ENCODE measurements at regions not wholly inside any gene's neighbourhood (a gene's known extent, or its start where the extent isn't known, plus 50 kb on each side); places are given as distances from the start of the nearest gene placed in this dataset.

DNA sequence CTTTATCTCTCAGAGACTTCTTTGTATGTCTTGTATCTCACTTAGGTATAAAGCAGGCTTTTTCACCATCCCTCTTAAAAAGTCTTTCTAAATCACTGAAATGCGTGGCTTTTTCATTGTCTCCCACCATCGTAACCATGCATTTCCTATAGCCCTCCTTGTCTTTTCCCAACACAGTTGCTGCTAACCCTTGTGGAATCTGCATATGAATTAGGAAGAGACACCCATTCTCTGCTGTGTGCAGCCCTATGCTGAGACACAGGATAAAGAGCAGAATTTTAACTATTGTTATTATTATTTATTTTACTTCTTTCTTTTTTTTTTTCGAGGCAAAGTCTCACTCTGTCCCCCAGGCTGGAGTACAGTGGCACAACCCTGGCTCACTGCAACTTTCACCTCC, 804.3 kb upstream of the COBL start:
- WGBS, 2 experiments (ENCODE audit: extremely low coverage in 1 of 2, insufficient coverage in 1 of 2, insufficient read length in 1 of 2, insufficient replicate concordance in 2 of 2, low coverage in 1 of 2, low lambda C conversion rate in 2 of 2, missing lambda C conversion rate in 1 of 2) = 0% methylated on average over 3 of the region's 3 CpGs; no CpG with 5 or more reads in 1 of the 2 experiments
- H3K79me2 ChIP-seq (ENCODE audit: control insufficient read depth in 1 of 2, insufficient read depth in 2 of 2, low read length in 2 of 2) = no peaks in the 10 kb centered on the region
- H3K23me2 ChIP-seq (ENCODE audit: low read depth, low read length) = no peaks in the 10 kb centered on the region; the same call in 1 of the 2 replicates
- POLR2A ChIA-PET (ENCODE audit: partially characterized antibody) = interaction anchor here (0.8 kb wide), 1 partner anchor 36 kb away, joined by 3 read pairs; no protein-coding TSS in a partner anchor
- no peak overlapping the region for H2AFZ ChIP-seq (ENCODE audit: low read length)
- no peaks in the 10 kb centered on the region for H4K20me1 ChIP-seq (replicated peaks in 1 of 2; ENCODE audit: control insufficient read depth in 1 of 2, insufficient read depth in 2 of 2, low read length in 2 of 2)
- no peak overlapping the region; the same call in 1 of the 2 replicates for H2BK20ac ChIP-seq (ENCODE audit: low read length)
- H2BK5ac ChIP-seq (ENCODE audit: low read depth, low read length) = peak overlapping the region; percentile 92; the same call in 1 of the 2 replicates
- peak overlapping the region in 1 of 4 experiments; percentile 38; a peak in 2 of 8 replicates for H3K4me3 ChIP-seq (ENCODE audit: extremely low read depth in 1 of 4, insufficient read depth in 2 of 4, low read depth in 3 of 4, low read length in 4 of 4)
- peak overlapping the region; percentile 41; the same call in 1 of the 2 replicates for H2BK12ac ChIP-seq (ENCODE audit: low read depth, low read length)
- no peak overlapping the region; the same call in 1 of the 2 replicates for H2AK5ac ChIP-seq (ENCODE audit: low read depth, low read length)
- H3K4me1 ChIP-seq (replicated peaks in 1 of 4; ENCODE audit: control insufficient read depth in 3 of 4, insufficient read depth in 4 of 4, low read length in 3 of 4) = peaks cover 3 to 25% (median 15%) of the 10 kb centered on the region in 4 experiments
- no peak overlapping the region for H3K56ac ChIP-seq (replicated peaks; ENCODE audit: insufficient read length, low read depth, low read length)
- H4K91ac ChIP-seq (replicated peaks; ENCODE audit: insufficient read length, low read length) = no peak overlapping the region
- no peaks in the 10 kb centered on the region for H3K27me3 ChIP-seq (replicated peaks in 1 of 4; ENCODE audit: control insufficient read depth in 3 of 4, extremely low read depth in 1 of 4, insufficient read depth in 3 of 4, low read length in 3 of 4)
- no peak overlapping the region for H3K9ac ChIP-seq (replicated peaks in 1 of 4; ENCODE audit: extremely low read depth in 1 of 4, low read depth in 3 of 4, low read length in 3 of 4)
- FAIRE-seq (peak; percentile 39), DNase-seq (ENCODE audit: low read depth in 1 of 2, low spot score in 2 of 2) (no peak)
- no peaks in the 10 kb centered on the region; a peak in 1 of 8 replicates for H3K36me3 ChIP-seq (ENCODE audit: control insufficient read depth in 2 of 4, insufficient read depth in 4 of 4, low read length in 3 of 4)
- no peak overlapping the region for H3K23ac ChIP-seq (ENCODE audit: insufficient read length)
- H3K79me1 ChIP-seq (ENCODE audit: low read depth, low read length) = no peaks in the 10 kb centered on the region
- H2BK120ac ChIP-seq (replicated peaks; ENCODE audit: low read depth, low read length) = no peak overlapping the region
- CTCF ChIA-PET (ENCODE audit: partially characterized antibody) = no interaction called here
- no peak overlapping the region for H4K8ac ChIP-seq (ENCODE audit: extremely low read depth, insufficient read depth, low read length)
- no peak overlapping the region for H3K14ac ChIP-seq (ENCODE audit: insufficient read length)
- no peaks in the 10 kb centered on the region for H3K9me3 ChIP-seq (ENCODE audit: insufficient read depth in 2 of 2, low read depth in 1 of 2, low read length in 1 of 2)
- H3K18ac ChIP-seq (ENCODE audit: extremely low read depth, low read length) = peak overlapping the region; percentile 27; the same call in 1 of the 2 replicates
- H3K4ac ChIP-seq (replicated peaks; ENCODE audit: insufficient read length, low read depth, low read length) = no peak overlapping the region
- H2BK15ac ChIP-seq (ENCODE audit: low read length) = no peak overlapping the region
- no peak overlapping the region for H4K5ac ChIP-seq (ENCODE audit: insufficient read length, low read depth, low read length)
- H3K27ac ChIP-seq (ENCODE audit: low read depth, low read length) = no peak overlapping the region
- H3K4me2 ChIP-seq (ENCODE audit: insufficient read depth in 1 of 2, low read depth in 2 of 2, low read length in 2 of 2) = peak overlapping the region; percentile 55 to 64
- TF ChIP-seq EZH2 (IDR thresholded peaks at IDR 0.05; ENCODE audit: low read depth, low read length, severe bottlenecking) (no peak), HDAC2 (IDR thresholded peaks at IDR 0.05; ENCODE audit: borderline replicate concordance in 1 of 2, low read depth in 2 of 2, low read length in 2 of 2) (peak in 1 of 2 experiments; percentile 54; a peak in 1 of 4 replicates), SP2 (IDR thresholded peaks at IDR 0.05; ENCODE audit: low read length) (no peak), GABPA (IDR thresholded peaks at IDR 0.05; ENCODE audit: borderline replicate concordance, insufficient read depth, low read length) (no peak)

All from H1 (cell line).